ENCODE measurements at regions not wholly inside any gene's neighbourhood (a gene's known extent, or its start where the extent isn't known, plus 50 kb on each side); places are given as distances from the start of the nearest gene placed in this dataset.

GRCh38 chr11:37313266-37313665, 715.2 kb upstream of the RAG2 start:
- Histone ChIP-seq H3K79me2 (ENCODE audit: insufficient read depth, low read length) (no peaks in the 10 kb centered on the region), H4K5ac (ENCODE audit: insufficient read length, low read depth, low read length) (no peak overlapping the region), H3K9me3 (ENCODE audit: control insufficient read depth, low read depth, low read length) (no peaks in the 10 kb centered on the region), H3K27ac (ENCODE audit: insufficient read length, low read depth, low read length) (no peak overlapping the region), H3K23me2 (ENCODE audit: insufficient read length, low read depth, low read length, poor library complexity, severe bottlenecking) (no peaks in the 10 kb centered on the region), H2AFZ (ENCODE audit: low read length) (no peak overlapping the region), H3K18ac (ENCODE audit: insufficient read length, low read depth, low read length) (no peak overlapping the region), H3K4me2 (ENCODE audit: insufficient read depth, insufficient read length, low read length) (no peak overlapping the region), H3T11ph (ENCODE audit: low read length) (no peak overlapping the region), H3K4ac (ENCODE audit: low read depth, low read length) (no peak overlapping the region), H3K14ac (ENCODE audit: insufficient read depth, low read length) (no peak overlapping the region), H2BK120ac (ENCODE audit: low read depth, low read length, poor library complexity, severe bottlenecking) (no peak overlapping the region), H3K56ac (ENCODE audit: insufficient read length, low read depth, low read length) (no peak overlapping the region), H4K20me1 (ENCODE audit: control insufficient read depth, insufficient read depth, insufficient read length) (no peaks in the 10 kb centered on the region), H3K9ac (ENCODE audit: extremely low read depth, insufficient read length, low read length) (no peak overlapping the region), H3K23ac (ENCODE audit: insufficient read length, low read depth, low read length) (no peak overlapping the region), H2BK5ac (ENCODE audit: insufficient read length, low read length) (no peak overlapping the region), H2AK5ac (ENCODE audit: insufficient read length, low read length) (no peak overlapping the region), H2BK12ac (ENCODE audit: insufficient read length, low read depth, low read length) (no peak overlapping the region), H2BK15ac (ENCODE audit: low read depth, low read length) (no peak overlapping the region), H4K91ac (ENCODE audit: insufficient read length, low read depth, low read length) (no peak overlapping the region), H3K4me1 (ENCODE audit: insufficient read depth, low read length) (no peaks in the 10 kb centered on the region), H4K8ac (replicated peaks; ENCODE audit: insufficient read length, low read depth, low read length) (no peak overlapping the region), H2BK20ac (ENCODE audit: low read depth, low read length, poor library complexity, severe bottlenecking) (no peak overlapping the region), H3K79me1 (ENCODE audit: insufficient read depth, low read depth, low read length, poor library complexity, severe bottlenecking) (no peaks in the 10 kb centered on the region), H3K27me3 (ENCODE audit: insufficient read depth, low read length) (no peaks in the 10 kb centered on the region)
- DNase-seq: no peak
- H3K27me3 Mint-ChIP-seq (ENCODE audit: low read depth): no peaks in the 10 kb centered on the region
- TF ChIP-seq, protein P1, sequence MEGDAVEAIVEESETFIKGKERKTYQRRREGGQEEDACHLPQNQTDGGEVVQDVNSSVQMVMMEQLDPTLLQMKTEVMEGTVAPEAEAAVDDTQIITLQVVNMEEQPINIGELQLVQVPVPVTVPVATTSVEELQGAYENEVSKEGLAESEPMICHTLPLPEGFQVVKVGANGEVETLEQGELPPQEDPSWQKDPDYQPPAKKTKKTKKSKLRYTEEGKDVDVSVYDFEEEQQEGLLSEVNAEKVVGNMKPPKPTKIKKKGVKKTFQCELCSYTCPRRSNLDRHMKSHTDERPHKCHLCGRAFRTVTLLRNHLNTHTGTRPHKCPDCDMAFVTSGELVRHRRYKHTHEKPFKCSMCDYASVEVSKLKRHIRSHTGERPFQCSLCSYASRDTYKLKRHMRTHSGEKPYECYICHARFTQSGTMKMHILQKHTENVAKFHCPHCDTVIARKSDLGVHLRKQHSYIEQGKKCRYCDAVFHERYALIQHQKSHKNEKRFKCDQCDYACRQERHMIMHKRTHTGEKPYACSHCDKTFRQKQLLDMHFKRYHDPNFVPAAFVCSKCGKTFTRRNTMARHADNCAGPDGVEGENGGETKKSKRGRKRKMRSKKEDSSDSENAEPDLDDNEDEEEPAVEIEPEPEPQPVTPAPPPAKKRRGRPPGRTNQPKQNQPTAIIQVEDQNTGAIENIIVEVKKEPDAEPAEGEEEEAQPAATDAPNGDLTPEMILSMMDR (conservative IDR thresholded peaks at IDR 0.05): no peak
- no peaks in the 10 kb centered on the region for H3K4me1 Mint-ChIP-seq
- no CpG with 5 or more reads among the region's 2 CpGs for WGBS (ENCODE audit: extremely low coverage, insufficient read length, low lambda C conversion rate)
- H3K27ac Mint-ChIP-seq: no peak overlapping the region
- no peak overlapping the region for H3K4me3 Mint-ChIP-seq
- H3K36me3 Mint-ChIP-seq (ENCODE audit: insufficient read depth in 1 of 3, low read depth in 3 of 3): peaks cover 0 to 2% (median 0%) of the 10 kb centered on the region in 3 experiments; a peak in 1 of 7 replicates
- peaks cover 0 to 15% of the 10 kb centered on the region in 2 experiments; a peak in 3 of 5 replicates for H3K9me3 Mint-ChIP-seq
